Left ventricle myocardium inferior (tissue), 1 donor: ENCODE measurements at regions not wholly inside any gene's neighbourhood (a gene's known extent, or its start where the extent isn't known, plus 50 kb on each side); places are given as distances from the start of the nearest gene placed in this dataset.

Source experiments
- DNase-seq: peaks from one replicate; pipeline ENCODE4 v3.0.0-alpha.2; 2020
- H3K27ac ChIP-seq: fragments of 200-600 bp; replicated peaks from 2 replicates; pipeline ENCODE4 v1.8.0; 2021
- H3K27me3 ChIP-seq: fragments of 200-600 bp; 2 replicates; pipeline ENCODE4 v1.8.0; 2021; ENCODE audit warnings: low read depth
- H3K36me3 ChIP-seq: fragments of 200-600 bp; 2 replicates; pipeline ENCODE4 v1.8.0; 2021
- H3K4me1 ChIP-seq: fragments of 200-600 bp; 2 replicates; pipeline ENCODE4 v1.8.0; 2021
- H3K4me3 ChIP-seq: fragments of 200-600 bp; 2 replicates; pipeline ENCODE4 v1.8.0; 2021; ENCODE audit warnings: mild to moderate bottlenecking, moderate library complexity
- H3K9me3 ChIP-seq: fragments of 200-600 bp; replicated peaks from 2 replicates; pipeline ENCODE4 v1.8.0; 2021
- CTCF ChIP-seq: fragments of 200-600 bp; IDR thresholded peaks from 2 replicates; pipeline ENCODE4 v1.8.0; 2021; ENCODE audit warnings: antibody characterized with exemption, mild to moderate bottlenecking, borderline replicate concordance
- intact Hi-C: fragments of 100-400 bp; cut with micrococcal nuclease; formaldehyde crosslinking; loops from one replicate; pipeline ENCODE4 v1.11.0; 2022
- donor health status: DM: no; HTN: yes; CAD: no; lungs with severe emphysema.

DNA sequence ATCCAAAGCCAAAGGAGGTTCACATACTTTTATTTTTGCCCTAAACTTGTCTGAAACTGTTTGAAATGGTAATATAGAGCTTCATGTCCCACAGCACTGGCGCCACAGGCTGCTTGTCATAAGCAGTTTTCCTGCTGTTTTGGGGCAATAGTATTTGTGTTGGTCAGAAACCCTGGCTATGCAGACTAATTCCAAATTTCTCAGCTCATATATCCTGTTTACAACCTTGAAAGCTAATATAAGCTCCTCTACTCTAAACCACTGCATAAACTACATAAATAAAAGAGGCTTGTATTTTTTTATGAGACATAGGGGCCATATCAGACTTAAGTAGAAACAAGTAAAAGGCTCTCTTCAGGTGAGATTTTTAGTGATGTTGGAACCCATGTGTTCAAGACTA is 736.8 kb upstream of the ID2 start:
- intact Hi-C loops, result no loop called here
- Histone ChIP-seq H3K4me1 (no peaks in the 10 kb centered on the region), H3K9me3 (no peaks in the 10 kb centered on the region), H3K27ac (no peak overlapping the region), H3K36me3 (no peaks in the 10 kb centered on the region), H3K4me3 (no peak overlapping the region), H3K27me3 (peaks cover 5% of the 10 kb centered on the region)
- no peak for DNase-seq
- no peak for TF ChIP-seq CTCF

DNA sequence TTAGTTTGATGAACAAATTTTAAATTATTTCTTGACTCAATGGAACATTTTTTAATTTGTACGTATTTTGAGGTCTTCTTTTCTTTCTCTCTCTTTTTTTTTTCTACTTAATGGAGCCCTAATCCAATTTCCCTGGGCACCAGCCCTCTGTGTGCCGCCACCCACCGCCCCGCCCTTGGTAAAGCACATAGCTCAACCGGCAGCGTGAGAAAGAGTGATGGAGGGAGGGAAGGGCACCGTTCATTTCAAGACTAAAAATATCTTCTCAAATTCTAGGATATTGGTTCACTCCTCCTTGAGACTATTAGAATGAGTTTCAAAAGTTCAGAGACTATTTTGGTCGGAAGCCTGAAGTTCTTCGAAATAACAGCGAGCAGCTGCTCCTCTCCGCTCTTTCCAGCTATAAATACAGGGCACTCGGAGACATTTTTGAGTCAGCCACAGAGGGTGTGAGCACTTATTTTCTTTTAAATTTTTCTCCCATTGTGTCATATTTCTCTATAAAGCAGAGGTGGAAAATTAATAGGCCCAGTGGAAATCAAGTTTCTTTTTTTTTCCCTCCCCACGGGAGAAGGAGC is 731.7 kb upstream of the ID2 start:
- H3K9me3 ChIP-seq, result no peaks in the 10 kb centered on the region
- H3K4me1 ChIP-seq, result no peaks in the 10 kb centered on the region
- DNase-seq, result no peak
- intact Hi-C loops, result no loop called here
- H3K27me3 ChIP-seq, result peaks cover 13% of the 10 kb centered on the region
- no peak for TF ChIP-seq CTCF
- H3K27ac ChIP-seq, result no peak overlapping the region
- no peaks in the 10 kb centered on the region for H3K36me3 ChIP-seq
- H3K4me3 ChIP-seq, result no peak overlapping the region

GRCh38 chr2:7951001-7951400 is 730.9 kb upstream of the ID2 start:
- H3K4me3 ChIP-seq, result no peak overlapping the region
- no peak for DNase-seq
- H3K9me3 ChIP-seq, result no peaks in the 10 kb centered on the region
- no peak overlapping the region for H3K27ac ChIP-seq
- H3K27me3 ChIP-seq, result peaks cover 13% of the 10 kb centered on the region
- no peak for TF ChIP-seq CTCF
- no peaks in the 10 kb centered on the region for H3K36me3 ChIP-seq
- intact Hi-C loops, result no loop called here
- no peaks in the 10 kb centered on the region for H3K4me1 ChIP-seq

- TF ChIP-seq CTCF, result no peak
- H3K4me1 ChIP-seq, result no peaks in the 10 kb centered on the region
- no peaks in the 10 kb centered on the region for H3K9me3 ChIP-seq
- H3K27ac ChIP-seq, result no peak overlapping the region
- peaks cover 8% of the 10 kb centered on the region for H3K27me3 ChIP-seq
- no peaks in the 10 kb centered on the region for H3K36me3 ChIP-seq
- intact Hi-C loops, result no loop called here
- no peak for DNase-seq
- no peak overlapping the region for H3K4me3 ChIP-seq
Measured at GRCh38 chr2:7951490-7951889, 730.4 kb upstream of the ID2 start.

GRCh38 chr2:7952046-7952745 is 729.7 kb upstream of the ID2 start:
- no peak for DNase-seq
- peaks cover 8% of the 10 kb centered on the region for H3K27me3 ChIP-seq
- no peak for TF ChIP-seq CTCF
- H3K36me3 ChIP-seq, result no peaks in the 10 kb centered on the region
- H3K9me3 ChIP-seq, result no peaks in the 10 kb centered on the region
- no peaks in the 10 kb centered on the region for H3K4me1 ChIP-seq
- no peak overlapping the region for H3K27ac ChIP-seq
- intact Hi-C loops, result no loop called here
- H3K4me3 ChIP-seq, result no peak overlapping the region
